AG04450 (cell line): ENCODE measurements at regions not wholly inside any gene's neighbourhood (a gene's known extent, or its start where the extent isn't known, plus 50 kb on each side); places are given as distances from the start of the nearest gene placed in this dataset.

Source experiments
- CTCF ChIA-PET: fragments of 300-600, 350-600 bp; formaldehyde crosslinking; extraction: SDS; loops from one replicate; lab custom pipeline; 2022; ENCODE audit warnings: antibody characterized with exemption, inconsistent platforms; lab: Charles Lee
- POLR2A ChIA-PET: fragments of 350-600 bp; formaldehyde crosslinking; extraction: SDS; loops from one replicate; lab custom pipeline; 2021; ENCODE audit warnings: antibody characterized with exemption, inconsistent platforms; lab: Yijun Ruan, JAX
- DNase-seq: peaks from one replicate; pipeline ENCODE4 v3.0.0-alpha.2; 2011; ENCODE audit warnings: low read depth, low spot score
- H3K27ac ChIP-seq: one replicate; pipeline ENCODE4 v1.5.1; 2012; ENCODE audit warnings: low read depth, low read length, control low read depth
- H3K27me3 ChIP-seq: one replicate; pipeline ENCODE4 v1.6.0; 2012; ENCODE audit warnings: low read length; ENCODE audit not compliant: control insufficient read depth, insufficient read depth
- H3K4me3 ChIP-seq: 2 replicates; pipeline ENCODE4 v1.5.1; 2011; ENCODE audit warnings: mild to moderate bottlenecking, low read depth, low read length, control low read depth
- H3K9me3 ChIP-seq: 2 replicates; pipeline ENCODE4 v1.5.1; 2012; ENCODE audit warnings: low read length; ENCODE audit not compliant: control insufficient read depth, insufficient read depth
- CTCF ChIP-seq: IDR thresholded peaks from 2 replicates; pipeline ENCODE4 v1.5.1; 2011; ENCODE audit warnings: low read depth, low read length, control low read depth, inconsistent platforms

DNA sequence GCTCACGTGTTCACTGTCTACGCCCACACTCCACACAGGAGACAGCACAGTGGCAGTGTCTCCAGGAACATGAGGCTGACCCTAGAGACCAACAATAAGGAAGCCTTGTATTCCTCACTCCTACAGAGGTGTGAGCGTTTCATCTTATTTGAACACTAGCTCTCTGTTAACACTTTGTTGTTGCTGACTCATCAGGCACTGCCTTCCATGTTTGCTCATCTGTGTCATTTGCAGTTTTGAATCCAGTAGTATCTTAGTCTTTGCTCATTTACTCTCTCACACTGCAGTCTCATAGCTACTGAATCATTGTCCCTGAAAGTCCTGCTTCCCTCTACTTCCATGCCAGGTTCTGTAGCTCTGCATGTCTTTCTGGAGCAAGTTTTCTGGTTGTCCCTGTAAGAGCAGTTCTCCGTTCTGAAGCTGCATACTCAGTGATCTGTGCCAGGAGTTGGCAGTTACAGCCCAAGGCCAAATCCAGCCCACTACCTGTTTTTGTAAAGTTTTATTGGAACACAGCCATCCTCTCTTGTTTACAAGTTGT lies 80.3 kb upstream of the DCLK2 start:
- Histone ChIP-seq H3K9me3 (no peaks in the 10 kb centered on the region), H3K27me3 (no peaks in the 10 kb centered on the region), H3K27ac (no peak overlapping the region), H3K4me3 (no peak overlapping the region)
- ChIA-PET POLR2A (interaction anchor here (0.6 kb wide), 1 partner anchor 33 kb away, joined by 3 read pairs; no protein-coding TSS in a partner anchor), CTCF (interaction anchor here (0.6 to 4.0 kb wide), 11 partner anchors 10 to 869 kb away, joined by 3 to 41 read pairs (median 5); no protein-coding TSS in a partner anchor)
- DNase-seq, result no peak
- no peak for TF ChIP-seq CTCF

GRCh38 chr4:149999485-150000074 lies 78.7 kb upstream of the DCLK2 start:
- POLR2A ChIA-PET, result no interaction called here
- H3K9me3 ChIP-seq, result no peaks in the 10 kb centered on the region
- H3K4me3 ChIP-seq, result no peak overlapping the region
- CTCF ChIA-PET, result interaction anchor here (0.9 to 4.0 kb wide), 6 partner anchors 12 to 868 kb away, joined by 4 to 41 read pairs (median 14); no protein-coding TSS in a partner anchor
- H3K27me3 ChIP-seq, result no peaks in the 10 kb centered on the region
- peak; percentile 87 for TF ChIP-seq CTCF
- H3K27ac ChIP-seq, result no peak overlapping the region
- peak; percentile 61 for DNase-seq

GRCh38 chr4:150001815-150002214 lies 76.4 kb upstream of the DCLK2 start:
- ChIA-PET POLR2A (no interaction called here), CTCF (interaction anchor here (1.3 to 1.9 kb wide), 2 partner anchors 208 to 243 kb away, joined by 4 read pairs; no protein-coding TSS in a partner anchor)
- H3K27ac ChIP-seq, result no peak overlapping the region
- no peak overlapping the region for H3K4me3 ChIP-seq
- no peaks in the 10 kb centered on the region for H3K9me3 ChIP-seq
- TF ChIP-seq CTCF, result no peak
- DNase-seq, result no peak
- no peaks in the 10 kb centered on the region for H3K27me3 ChIP-seq

- Histone ChIP-seq H3K27me3 (no peaks in the 10 kb centered on the region), H3K27ac (no peak overlapping the region), H3K4me3 (no peak overlapping the region), H3K9me3 (no peaks in the 10 kb centered on the region)
- DNase-seq, result no peak
- ChIA-PET POLR2A (no interaction called here), CTCF (interaction anchor here (1.7 to 12.0 kb wide), 4 partner anchors 208 to 865 kb away, joined by 15 to 108 read pairs (median 17); no protein-coding TSS in a partner anchor)
- TF ChIP-seq CTCF, result no peak
Measured at GRCh38 chr4:150002561-150002960, 75.7 kb upstream of the DCLK2 start.

- no peak for DNase-seq
- CTCF ChIA-PET, result interaction anchor here (0.6 to 12.0 kb wide), 6 partner anchors 206 to 863 kb away, joined by 3 to 108 read pairs (median 17); no protein-coding TSS in a partner anchor
- Histone ChIP-seq H3K27me3 (no peaks in the 10 kb centered on the region), H3K4me3 (no peak overlapping the region), H3K27ac (no peak overlapping the region), H3K9me3 (no peaks in the 10 kb centered on the region)
- no peak for TF ChIP-seq CTCF
- POLR2A ChIA-PET, result no interaction called here
Measured at GRCh38 chr4:150004481-150004880, 73.8 kb upstream of the DCLK2 start.
